Astrocyte (in vitro differentiated cells and primary cell): ENCODE measurements at regions not wholly inside any gene's neighbourhood (a gene's known extent, or its start where the extent isn't known, plus 50 kb on each side); places are given as distances from the start of the nearest gene placed in this dataset.

Source experiments
- CTCF ChIP-seq: IDR thresholded peaks from 2 replicates; pipeline ENCODE4 v1.5.1; 2011; ENCODE audit warnings: low read depth, mild to moderate bottlenecking, inconsistent platforms, low read length, moderate library complexity; ENCODE audit not compliant: insufficient read depth
- EZH2 ChIP-seq: IDR thresholded peaks from 2 replicates; pipeline ENCODE4 v1.6.1; 2012; ENCODE audit warnings: mild to moderate bottlenecking, low read length, inconsistent platforms; ENCODE audit not compliant: insufficient read depth

- TF ChIP-seq EZH2: no peak
- no peak for TF ChIP-seq CTCF
Observed at GRCh38 chr3:110868106-110868505, 203.5 kb upstream of the NECTIN3 start.
